Fibroblast of skin of right quadriceps (primary cell): ENCODE measurements at regions not wholly inside any gene's neighbourhood (a gene's known extent, or its start where the extent isn't known, plus 50 kb on each side); places are given as distances from the start of the nearest gene placed in this dataset.

Source experiments
- DNase-seq: peaks from one replicate; pipeline ENCODE4 v3.0.0-alpha.2; 2013

- DNase-seq, result peak; percentile 83
Measured at GRCh38 chr4:35124106-35124505, 1120.2 kb downstream of the ARAP2 start.

DNA sequence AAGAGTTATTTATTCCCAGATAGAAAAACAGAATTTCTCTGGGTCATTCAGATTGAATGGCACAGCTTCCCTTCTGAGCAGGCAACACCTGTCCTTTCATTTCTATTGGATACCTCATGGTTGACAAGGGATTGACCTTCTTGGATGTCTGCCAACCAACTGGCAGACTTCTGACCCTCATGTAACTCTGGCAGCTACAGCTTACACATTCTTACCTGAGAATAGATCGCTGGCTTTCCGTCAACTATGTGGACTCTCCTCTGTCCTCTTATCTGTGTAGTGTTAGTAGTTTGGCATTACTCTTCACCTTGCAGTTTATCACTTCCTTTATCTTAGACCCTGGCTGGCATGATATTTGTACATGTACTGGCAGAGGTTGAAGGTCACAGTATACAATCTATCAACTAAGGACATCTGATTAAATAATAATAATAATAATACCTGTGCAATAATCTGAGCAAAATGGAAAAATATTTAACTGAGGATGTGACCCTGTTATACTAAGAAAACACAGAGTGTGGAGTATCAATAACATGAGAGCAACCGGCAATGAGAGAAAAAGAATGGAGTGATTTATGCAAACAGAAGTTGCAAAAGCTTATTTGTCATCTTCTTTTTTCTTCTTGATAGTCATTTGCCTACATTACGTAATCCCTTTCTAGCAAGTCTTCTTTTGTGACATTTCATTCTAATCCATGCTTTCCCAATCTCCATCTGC lies 1118.2 kb downstream of the ARAP2 start:
- no peak for DNase-seq

DNA sequence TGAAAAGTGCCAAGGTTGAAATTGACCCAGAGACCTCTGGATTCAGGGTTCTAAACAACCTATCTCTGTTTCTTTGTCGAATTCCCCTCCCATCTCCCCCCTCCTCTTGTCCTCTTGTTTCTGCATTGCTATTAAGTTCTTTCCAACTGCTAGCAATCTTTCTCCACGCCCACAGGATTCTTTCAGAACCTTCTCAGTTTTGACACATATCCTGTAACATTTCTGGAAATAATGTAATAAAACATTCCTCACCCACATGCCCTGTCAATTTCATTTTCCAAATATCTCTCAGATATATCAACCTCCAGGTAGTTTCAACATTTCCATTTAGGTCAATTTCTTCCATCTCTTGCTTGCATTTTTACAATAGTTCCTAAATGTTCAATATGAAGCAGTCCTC lies 1105.9 kb downstream of the ARAP2 start:
- DNase-seq, result peak; percentile 6

DNA sequence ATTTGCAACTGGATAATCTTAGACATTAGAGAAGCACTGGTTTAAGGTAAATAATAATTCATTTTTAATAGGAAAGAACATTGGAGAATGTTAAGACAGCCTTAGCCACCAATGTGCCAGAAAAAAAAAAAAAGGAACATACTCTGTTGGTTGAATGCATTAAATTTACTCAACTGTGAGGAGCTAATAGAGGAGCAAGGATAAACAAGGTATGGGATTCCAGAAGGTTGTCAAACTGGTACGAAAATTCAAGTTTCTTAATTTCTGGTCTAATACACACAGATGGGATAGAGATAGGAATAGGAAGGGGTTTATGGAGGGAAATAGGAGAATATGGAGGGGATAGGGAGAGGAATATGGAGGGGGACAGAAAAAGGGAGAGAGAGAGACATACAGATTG lies 1096.6 kb downstream of the ARAP2 start:
- no peak for DNase-seq

DNA sequence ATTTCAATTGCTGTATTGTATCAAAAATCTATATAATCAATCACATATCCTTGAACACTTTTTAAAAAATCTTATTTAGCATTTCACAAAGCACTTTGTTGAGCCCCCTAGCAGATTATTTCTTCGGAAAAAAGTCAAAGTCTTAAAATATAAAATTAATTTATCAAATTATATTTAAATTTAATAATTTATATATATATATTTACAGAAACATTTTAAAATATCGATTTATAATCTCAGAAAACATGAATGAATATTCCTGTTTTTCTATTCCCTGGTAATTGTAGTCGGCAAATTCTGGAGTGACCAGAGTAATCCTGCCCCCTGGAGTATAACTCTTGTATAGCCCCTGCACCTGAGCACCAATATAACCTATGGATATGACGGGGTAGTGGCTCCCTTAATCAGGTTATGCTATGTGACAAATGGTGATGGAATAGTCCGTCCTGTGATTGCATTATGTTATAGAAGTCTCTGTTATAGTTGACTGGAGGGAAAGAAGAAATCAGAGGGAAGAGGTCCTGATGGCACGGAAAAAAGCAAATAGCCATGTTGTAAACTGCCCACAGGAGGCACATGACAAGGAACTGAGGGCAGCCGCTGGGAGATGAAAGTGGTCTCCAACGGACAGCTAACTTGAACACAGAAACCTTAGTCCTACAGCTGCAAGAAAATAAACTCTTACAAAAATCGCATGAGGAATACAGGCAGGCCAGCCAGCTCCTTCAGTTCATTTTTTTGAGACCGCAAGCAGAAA lies 1092.3 kb downstream of the ARAP2 start:
- no peak for DNase-seq

DNA sequence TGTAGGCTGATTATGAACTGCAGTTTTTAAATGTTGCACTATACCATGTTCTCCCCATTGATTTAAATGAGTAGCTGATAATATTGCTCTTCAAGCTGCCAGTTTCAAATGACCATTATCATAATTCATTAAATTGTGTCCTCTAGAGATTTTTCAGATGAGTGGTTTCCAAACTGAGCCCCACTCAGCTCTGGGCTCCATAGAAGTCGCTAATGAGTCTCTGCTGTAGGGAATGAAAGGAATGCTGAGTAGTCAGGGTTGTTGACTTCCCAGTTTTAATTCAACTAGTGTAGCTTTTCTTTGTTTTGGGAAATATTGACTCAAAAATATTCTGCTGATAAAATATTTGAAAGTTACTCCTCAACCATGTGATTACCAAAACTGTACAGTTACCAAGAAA lies 1081.1 kb downstream of the ARAP2 start:
- no peak for DNase-seq

GRCh38 chr4:35164063-35164462 lies 1080.3 kb downstream of the ARAP2 start:
- no peak for DNase-seq

GRCh38 chr4:35166466-35166865 lies 1077.8 kb downstream of the ARAP2 start:
- no peak for DNase-seq

DNA sequence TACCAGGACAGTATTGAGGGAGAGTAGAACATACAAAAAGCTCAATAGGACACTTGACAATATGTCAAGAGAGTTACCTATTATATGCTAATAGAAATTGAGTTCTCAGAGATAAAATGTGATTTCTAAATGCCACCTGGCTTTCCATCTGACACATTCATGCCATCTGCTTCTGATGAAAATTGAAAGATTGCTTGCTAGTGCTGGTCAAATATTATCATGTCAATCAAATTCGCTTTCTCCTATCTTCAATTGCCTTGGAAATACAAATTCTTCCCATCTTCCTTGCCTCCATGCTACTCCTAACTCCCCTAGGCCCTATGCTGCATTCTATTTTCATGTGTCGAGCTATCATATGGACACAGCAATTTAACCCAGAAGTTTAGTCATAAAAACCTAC lies 1076.9 kb downstream of the ARAP2 start:
- DNase-seq, result no peak

DNA sequence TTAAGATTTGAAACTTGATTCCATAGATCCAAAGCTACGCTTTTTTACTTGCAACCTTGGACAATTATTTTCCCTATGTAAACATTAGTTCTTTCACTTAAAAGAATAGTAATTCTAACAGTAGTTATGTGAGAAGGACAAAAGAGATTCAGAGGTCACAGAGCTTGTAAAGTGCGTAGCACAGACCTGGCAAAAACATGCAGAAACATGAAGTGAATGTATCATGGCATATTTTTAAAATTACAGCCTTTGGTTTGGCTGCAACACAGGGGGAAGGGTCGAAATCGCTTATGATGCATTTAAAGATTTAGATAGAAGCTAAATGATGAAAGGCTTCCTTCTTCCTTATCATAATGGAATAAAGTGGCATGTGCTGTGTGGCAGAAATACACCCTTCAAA lies 1068.8 kb downstream of the ARAP2 start:
- DNase-seq, result no peak

DNA sequence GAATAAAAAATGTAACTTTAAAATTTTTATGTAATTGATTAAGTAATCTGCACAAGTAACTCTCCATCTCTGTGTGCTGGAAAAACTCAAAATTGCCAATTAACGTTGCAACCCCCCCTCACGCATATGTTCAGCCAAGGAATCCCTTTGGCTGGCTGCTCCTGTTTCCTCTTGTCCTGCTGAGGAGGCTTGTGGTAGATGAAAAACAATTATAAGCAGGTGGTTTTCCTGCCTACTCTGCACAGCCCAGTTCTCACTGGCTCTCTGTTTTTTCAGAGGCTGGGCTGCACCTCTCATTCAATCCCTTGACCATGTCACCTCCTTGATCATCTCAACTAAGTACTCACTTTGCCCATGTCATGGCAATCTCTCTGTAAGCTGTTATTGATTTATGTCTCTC lies 1068.4 kb downstream of the ARAP2 start:
- no peak for DNase-seq

- no peak for DNase-seq
Measured at GRCh38 chr4:35182451-35182850, 1061.9 kb downstream of the ARAP2 start.

- no peak for DNase-seq
Measured at GRCh38 chr4:35189988-35190613, 1054.2 kb downstream of the ARAP2 start.

DNA sequence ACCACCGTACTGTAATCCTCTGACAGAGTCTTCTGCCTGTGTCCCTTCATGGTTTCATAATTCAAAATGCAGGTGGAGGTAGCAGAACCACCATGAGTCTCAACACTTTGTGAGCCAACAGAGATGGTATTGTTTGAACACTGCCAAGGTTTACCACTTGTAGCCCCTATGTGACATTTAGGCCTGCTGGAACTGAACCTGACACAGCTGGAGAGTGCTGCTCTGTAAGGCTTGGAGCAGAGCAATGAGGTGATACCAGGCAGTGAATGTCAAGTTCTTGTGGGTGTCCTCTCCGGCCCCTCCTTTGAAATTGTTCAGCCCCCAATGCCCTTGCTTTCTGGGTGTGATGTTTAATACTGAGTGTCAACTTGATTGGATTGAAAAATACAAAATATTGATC lies 1042.9 kb downstream of the ARAP2 start:
- no peak for DNase-seq

DNA sequence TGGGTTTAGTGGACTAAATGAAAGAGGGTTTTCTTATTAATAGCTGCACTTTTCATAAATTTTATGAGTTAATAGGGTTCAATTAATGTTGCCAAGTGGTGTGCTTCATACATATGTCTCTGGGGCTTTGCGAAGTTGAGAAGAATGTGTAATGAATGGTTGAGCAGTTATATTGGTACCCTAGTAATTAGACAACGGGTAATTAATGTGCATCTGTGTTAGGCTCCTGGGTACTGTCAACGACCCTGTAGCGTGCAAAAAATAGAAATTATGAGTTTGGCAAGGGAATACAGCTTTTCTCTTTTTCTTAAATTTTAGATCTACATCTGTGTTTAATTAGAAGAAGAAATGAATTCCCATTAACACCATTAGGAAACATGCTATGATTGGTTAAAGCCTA lies 1027.7 kb downstream of the ARAP2 start:
- no peak for DNase-seq

GRCh38 chr4:35217331-35217730 lies 1027.0 kb downstream of the ARAP2 start:
- DNase-seq, result no peak

DNA sequence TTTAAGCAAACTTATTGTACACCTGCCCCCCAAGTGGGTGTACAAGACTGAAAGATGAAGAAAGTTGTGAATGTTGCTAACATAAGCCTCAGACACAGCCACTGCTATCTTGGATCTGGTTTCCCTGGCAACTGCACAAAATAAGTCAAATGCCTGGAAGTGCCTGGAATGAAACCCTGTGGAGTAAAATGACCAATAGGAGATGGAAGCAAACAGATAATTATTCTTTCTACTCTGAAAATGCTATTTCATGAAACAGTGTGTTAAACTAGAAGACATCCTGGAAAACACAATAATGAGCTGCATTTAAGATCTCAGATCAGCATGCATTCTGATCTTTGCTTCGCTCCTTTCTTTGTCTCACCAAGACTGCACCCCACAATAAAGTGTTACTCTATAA lies 1016.0 kb downstream of the ARAP2 start:
- no peak for DNase-seq

- no peak for DNase-seq
Measured at GRCh38 chr4:35229021-35229420, 1015.3 kb downstream of the ARAP2 start.

GRCh38 chr4:35237924-35238323 lies 1006.4 kb downstream of the ARAP2 start:
- no peak for DNase-seq

- DNase-seq, result no peak
Measured at GRCh38 chr4:35238793-35239192, 1005.5 kb downstream of the ARAP2 start.

DNA sequence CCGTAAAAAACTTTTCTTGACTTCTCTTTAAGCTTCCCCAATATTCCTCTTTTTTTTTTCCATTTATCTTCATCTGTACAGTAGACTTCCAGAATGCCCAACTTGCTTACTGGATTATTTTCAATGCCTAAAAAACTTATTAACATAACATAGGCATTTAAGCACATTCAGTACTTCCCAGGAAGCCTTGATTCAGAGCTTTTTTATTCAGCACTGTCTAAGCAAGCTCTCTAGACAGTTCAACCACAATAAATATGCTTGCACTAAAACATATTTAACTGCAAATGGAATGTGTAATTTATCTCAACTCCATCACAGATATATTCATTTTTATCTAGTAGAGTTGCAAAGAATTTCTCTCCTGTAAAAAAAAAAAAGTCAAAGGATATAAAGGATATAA lies 997.8 kb downstream of the ARAP2 start:
- DNase-seq, result no peak

DNA sequence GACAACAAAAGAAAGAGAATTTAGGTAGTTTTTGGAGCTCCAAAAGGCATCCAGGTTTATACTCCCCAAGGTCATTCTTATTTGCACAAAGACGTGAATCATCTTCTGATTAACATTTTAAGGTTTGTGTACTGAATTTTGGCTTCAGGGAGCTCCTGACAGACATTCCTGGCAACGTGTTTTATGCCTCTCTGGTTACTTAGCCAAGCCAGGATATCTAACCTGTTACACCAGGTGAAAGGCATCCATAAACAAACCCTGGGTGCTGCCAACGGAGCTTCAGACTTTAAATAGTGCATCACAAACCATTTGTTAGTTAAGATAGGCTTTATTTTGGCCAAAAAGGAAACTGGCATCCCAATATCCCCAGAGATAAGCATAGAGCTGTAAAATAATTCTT lies 997.3 kb downstream of the ARAP2 start:
- DNase-seq, result no peak

GRCh38 chr4:35250331-35250730 lies 994.0 kb downstream of the ARAP2 start:
- no peak for DNase-seq

DNA sequence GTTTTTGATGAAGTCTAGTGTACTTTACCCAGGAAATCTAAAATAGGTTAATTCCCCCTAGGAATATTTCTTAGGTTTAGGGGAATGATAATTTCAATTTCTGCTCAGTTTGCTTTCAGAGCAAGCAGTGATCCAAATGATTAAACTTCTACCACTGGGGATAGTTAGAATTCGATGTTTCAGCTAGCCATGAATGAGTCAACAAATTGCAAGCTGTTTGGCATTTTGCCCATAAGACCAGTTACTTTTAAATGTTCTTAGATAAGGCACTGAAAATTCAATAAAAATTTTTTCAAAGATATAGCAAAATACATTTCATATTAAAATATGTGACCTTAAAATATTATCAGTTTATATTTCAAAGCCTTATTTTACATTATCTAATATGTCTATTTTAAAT lies 993.6 kb downstream of the ARAP2 start:
- DNase-seq, result peak; percentile 1
